HG02571 (cell line): ENCODE measurements at regions not wholly inside any gene's neighbourhood (a gene's known extent, or its start where the extent isn't known, plus 50 kb on each side); places are given as distances from the start of the nearest gene placed in this dataset.

Source experiments
- ATAC-seq: cut with Tn5 transposase; IDR thresholded peaks from one replicate; pipeline ENCODE4 v1.9.1; 2021; ENCODE audit warnings: mild to moderate bottlenecking, moderate library complexity; ENCODE audit not compliant: unreplicated experiment

DNA sequence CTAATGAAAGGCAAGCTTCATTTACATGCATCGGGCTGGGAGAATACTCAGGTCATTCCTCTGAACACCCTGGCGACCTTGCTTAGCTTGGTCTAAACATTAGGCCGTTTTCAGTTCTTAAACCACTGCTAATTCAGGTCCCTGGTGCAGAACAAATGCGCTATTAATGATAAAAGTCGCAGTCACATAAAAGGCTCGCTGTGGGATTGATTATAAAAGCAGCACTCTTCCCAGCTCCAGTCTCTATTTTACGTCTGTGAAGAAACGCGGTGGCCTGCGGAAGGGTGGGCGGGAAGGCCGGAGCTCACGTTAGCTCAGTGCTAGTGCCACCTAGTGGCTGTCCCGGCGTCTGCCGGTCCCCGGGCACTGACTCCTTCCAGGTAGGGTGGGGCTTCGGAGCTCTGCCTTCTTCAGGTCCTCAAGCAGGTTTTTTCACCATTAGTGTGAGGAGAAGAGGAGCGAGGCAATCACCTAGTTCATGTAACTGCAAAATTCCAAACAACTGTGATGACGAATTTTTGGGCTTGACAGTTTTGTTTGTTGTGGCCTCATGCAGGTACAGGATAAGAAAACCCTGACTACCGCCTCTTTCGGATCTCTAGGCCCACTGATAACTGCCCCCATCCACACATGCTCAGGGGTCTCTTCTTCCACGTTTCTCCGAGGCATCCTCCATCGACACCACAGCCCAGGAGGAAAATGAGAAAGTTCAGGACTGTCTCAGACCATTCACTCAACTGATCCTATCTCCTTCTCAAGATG is 66.5 kb upstream of the CLMP start:
- ATAC-seq = no peak

DNA sequence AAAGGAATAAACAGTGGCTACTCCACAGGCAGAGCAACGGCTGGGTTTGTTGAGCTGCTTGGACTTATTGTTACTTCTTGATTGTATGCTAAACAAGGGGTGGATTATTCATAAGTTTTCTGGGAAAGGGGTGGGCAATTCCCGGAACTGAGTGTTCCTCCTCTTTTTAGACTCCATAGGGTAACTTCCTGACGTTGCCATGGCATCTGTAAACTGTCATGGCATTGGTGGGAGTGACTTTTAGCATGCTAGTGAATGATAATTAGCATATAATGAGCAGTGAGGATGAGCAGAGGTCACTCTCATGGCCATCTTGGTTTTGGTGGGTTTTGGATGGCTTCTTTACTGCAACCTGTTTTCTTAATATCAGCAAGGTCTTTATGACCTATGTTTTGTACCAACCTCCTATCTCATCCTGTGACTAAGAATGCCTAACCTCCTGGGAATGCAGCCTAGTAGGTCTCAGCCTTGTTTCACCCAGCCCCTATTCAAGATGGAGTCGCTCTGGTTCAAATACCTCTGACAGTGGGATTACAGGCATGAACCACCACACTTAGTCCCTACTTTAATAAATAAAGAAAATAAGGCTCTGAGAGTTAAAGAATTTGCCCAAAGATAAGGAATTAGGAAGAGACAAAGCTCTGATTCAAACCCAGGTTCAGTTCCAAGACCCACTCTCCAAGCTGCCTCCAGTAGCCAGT is 65.6 kb upstream of the CLMP start:
- no peak for ATAC-seq

DNA sequence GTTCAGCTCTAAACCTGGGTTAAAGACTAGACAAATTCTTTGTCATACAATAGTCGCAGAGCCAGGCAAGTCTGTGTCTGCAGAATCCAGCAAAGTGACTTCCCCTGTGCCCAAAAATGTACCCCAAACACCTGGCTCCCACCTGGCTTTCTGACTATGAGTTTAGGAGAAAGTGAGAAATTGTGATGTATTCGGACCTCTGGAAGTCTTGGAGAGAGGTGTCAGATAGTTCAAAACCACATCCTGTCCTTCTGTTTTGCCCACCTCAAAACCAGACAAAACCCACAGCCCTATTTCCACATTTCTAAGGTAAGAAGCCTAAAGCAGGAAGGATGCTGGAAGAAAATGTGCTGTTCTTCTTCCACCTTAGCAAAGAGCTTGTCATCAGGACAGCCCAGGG is 63.8 kb upstream of the CLMP start:
- no peak for ATAC-seq

DNA sequence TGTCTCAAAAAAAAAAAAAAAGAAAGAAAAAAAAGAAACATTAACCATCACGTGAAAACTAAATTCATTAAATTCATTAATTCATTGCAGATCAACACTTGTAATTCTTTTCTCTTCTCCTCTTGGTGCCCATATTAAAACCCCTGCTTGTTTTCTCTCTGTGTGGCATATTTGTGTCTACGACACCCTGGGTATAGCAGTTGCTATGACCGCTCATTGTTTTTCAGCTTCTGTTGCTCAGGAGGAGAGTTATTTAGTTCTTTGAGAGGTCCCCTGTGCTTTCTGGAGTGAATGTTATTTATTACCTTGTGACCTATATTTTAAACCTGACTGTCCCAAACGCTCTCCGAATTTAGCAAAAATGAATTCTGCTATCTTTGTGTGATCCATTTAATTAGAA is 62.3 kb upstream of the CLMP start:
- no peak for ATAC-seq

DNA sequence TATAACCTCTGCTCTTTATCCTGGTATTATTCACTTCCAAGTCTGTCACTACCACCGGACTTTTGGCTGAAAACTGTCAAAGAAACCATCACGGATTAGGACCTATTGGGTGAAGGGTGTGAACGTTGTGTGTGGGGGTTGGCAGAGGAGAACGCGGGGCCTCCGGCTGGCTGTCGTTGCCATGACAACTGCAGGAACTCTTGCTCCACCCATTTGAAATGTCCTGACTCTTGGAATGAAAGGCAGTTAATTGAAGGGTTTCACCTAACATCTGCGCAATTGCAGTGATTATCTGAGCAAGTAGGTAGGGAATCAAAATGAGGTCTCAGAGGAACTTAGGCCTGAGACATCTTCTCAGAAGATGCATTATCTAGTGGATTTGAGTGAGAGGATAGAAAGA is 60.9 kb upstream of the CLMP start:
- no peak for ATAC-seq

DNA sequence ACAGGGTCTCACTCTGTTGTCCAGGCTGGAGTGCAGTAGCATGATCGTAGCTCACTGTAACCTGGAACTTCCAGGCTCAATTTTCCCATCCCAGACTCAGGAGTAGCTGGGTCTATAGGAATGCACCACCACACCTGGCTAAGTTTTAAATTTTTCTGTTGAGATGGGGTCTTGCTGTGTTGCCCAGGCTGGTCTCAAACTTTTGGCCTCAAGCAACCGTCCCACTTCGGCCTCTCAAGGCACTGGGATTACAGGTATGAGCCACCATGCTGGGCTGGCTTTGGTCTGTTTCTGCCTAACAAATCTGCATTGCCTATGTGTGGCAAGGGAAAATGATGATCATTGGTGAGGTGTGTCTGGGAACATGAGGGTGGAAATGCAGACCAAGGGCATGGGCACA is 59.3 kb upstream of the CLMP start:
- ATAC-seq = no peak

DNA sequence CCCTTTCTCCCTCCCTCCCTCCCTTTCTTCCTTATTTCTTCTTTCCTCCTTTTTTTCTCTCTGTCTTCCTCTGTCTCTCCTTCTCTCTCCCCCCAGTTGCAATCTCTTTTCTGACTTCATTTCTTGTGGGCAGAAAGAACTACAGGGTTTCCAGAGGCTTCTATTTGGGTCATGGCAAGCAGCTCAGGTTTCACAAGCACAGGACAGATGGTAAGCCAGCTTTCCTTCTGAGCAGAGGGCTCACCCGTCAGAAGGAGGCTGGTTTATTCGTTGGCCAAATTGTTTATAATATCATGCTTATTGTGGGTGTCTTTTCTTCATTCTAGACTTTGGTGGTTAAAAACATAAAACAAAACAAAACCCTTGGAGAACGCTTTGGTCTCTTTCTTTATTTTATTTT is 58.9 kb upstream of the CLMP start:
- no peak for ATAC-seq

DNA sequence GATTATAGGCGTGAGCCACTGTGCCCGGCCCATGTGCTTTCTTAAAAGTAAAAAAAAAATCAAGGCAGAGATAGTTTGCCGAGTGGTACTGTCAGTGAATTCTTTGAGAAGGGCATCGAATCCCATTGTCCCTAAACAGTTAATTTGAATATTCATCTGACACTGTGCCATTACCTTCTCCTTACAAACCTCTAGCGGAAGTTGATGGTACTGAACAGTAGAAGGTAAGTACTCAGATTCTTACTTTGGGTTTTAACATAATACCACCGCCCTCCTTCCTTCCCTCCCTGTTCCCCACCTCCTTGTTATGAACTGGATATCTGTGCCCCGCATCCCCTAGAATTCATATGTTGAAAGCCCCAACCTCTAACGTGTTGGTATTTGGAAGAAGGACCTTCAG is 58.2 kb upstream of the CLMP start:
- no peak for ATAC-seq

DNA sequence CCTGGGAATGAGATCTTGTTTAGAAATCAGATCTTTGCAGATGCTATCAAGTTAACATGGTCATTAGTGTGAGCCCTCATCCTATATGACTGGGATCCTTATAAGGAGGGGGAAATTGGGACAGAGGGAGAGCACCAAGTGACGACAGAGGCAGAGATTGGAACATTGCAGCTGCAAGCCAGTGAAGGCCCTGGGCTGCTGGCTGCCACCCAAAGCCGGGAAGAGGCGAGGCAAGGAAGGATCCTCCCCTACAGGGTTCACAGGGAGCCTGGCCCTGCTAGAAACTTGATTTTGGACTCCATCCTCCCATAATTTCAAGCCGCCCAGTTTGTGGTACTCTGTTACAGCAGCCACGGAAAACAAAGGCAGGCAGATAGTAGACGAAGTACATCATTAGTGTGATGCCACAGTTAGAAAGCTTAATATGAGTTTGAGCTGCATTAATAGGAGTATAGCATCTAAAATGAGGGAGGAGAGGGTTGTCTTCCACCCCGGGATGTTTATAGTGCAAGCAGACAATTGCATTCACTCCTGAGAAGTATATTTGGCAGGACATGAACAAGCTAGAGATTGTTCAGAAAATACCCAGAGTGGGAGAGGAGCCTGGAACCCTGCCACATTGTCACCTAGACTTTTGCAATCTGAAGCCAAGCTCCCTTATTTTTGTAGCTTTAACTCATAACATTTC is 56.8 kb upstream of the CLMP start:
- no peak for ATAC-seq

DNA sequence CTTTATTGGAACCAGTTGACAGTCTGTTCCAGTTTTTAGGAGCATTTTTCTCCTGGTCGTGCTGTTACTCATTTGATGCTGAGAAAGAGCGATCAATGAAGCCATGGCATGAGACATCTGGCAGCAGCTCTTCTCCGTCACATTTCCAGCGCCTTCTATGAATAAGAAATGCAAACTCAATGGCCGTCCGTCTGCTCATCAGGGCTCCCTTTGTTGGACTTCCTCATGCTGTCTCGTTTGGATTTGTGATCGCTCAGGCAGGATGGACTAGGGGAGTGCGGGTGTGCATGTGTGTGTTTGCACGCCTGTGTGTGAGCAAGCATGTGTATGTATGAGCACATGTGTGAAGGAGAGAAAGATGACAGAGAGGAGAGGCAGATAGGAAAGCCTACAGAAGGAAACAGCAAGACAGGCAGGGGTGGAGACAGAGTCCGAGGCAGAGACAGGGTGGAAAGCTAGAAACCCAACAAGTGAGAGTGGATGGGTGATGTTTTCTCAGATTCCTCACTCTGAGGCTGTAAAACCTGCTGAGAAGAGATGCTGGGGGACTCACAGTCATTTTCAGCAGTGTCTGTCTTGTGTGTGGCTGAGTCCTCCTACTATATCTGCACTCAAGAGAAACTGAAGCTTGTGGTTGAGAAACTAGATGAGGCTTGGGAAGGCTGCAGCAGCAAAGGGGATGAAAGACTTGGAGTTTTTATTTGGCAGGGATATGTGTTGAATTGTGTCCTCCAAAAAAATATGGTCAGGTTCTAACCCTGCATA is 56.0 kb upstream of the CLMP start:
- ATAC-seq = no peak

DNA sequence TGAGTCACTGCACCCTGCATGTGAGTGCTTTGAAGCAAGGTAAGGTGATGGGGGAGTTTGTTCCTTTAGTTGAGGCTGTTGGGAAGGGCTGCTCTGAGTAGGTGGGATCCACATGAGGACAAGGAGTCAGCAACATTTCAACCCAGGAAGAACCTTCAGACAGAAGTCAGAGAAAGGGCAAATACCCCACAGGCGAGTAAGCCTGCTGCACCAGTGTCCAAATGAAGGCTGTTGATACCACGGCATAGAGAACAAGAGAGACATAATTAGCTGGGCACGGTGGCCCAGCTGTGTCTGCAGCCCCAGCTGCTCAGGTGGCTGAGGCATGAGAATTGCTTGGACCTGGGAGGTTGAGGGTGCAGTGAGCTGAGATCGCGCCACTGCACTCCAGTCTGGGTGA is 54.3 kb upstream of the CLMP start:
- ATAC-seq = no peak

DNA sequence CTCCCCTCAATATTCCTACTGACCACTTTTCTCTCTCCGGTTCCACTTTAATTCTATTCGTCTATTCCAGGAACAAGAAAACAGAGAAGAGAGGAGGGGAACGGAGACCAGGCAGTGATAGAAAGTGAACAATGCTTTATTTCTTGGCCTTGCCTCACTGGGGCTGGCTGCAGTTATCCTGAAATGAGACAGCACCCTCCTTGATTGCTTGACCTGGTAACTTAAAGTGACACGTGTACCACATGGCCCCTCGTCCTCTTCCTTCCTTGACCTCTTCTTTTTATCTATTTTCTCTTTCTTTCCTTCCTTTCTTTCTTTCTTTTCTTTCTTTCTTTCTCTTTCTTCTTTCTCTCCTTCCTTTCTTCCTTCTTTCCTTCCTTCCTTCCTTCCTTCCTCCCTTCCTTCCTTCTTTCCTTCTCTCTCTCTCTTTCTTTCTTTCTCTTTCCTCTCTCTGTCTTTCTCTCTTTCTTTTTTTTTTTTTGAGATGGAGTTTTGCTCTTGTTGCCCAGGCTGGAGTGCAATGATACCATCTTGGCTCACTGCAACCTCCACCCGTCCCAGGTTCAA is 52.8 kb upstream of the CLMP start:
- ATAC-seq = no peak

DNA sequence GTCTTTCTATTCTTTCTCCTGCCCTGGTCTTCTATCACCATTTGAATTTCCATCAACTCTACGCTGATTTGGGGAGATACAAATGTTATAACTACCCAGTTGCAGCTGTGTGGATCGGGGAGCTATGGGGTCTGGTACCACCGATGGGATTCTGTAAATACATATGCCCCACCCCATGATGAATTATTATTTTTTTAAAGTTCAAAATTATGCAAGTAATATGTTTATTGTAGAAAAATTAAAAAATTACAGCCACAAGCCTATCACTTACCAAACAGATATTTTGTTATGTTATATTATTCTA is 52.4 kb upstream of the CLMP start:
- no peak for ATAC-seq

DNA sequence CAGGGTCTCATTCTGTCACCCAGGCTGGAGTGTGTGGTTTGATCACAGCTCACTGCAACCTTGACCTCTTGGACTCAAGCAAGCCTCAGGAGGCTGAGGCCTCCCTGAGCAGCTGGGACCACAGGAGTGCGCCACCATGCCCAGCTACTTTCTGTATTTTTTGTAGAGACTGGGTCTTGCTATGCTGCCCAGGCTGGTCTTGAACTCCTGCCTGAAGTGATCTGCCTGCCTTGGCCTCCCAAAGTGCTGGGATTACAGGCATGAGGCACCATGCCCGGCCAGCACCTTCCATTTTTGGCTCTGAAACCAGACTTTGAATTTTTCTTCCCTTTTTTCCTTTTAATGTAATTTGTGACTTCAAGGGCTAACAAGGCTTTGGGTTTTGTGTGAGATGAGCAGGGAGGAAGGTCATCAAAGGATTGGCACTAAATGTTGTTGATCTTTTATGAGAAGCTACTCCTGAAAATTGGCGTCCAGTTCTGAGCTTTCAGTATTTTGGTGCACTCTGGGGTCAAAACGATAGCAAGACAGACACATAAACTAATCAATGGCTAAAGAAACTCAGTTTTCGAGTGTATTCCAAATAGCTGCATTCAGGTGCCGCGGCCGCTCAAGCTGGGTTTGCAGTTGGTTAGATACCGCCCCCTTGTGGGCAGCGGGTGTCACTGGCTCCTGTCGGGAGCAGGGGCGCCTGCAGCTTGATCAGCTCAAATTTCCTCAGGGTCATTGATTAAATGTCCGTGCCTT is 51.9 kb upstream of the CLMP start:
- peak; percentile 82 for ATAC-seq

DNA sequence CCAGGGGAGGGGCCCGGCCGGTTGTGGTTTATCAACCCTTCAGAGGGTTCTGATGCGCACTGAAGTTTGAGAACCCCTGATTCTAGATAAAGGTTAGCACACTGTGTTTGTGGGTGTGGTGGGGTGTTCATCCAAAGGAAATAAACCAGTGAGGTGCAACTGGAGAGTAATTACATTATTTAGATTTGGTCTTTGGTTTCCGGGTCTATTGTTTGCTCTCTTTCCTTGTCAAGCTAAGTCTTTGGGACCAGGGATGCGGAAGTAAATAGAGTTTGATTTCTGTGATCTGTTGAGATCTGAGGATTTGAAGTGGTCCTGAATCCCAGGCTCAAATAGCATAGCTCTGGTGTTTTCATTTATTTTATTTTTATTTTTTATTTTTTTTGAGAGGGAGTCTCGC is 50.5 kb upstream of the CLMP start:
- no peak for ATAC-seq
